DMS 273 (cell line): ENCODE measurements at regions not wholly inside any gene's neighbourhood (a gene's known extent, or its start where the extent isn't known, plus 50 kb on each side); places are given as distances from the start of the nearest gene placed in this dataset.

Source experiments
- DNase-seq: peaks from one replicate; lab custom pipeline; 2025; ENCODE audit not compliant: unreplicated experiment; lab: John Stamatoyannopoulos, UW

DNA sequence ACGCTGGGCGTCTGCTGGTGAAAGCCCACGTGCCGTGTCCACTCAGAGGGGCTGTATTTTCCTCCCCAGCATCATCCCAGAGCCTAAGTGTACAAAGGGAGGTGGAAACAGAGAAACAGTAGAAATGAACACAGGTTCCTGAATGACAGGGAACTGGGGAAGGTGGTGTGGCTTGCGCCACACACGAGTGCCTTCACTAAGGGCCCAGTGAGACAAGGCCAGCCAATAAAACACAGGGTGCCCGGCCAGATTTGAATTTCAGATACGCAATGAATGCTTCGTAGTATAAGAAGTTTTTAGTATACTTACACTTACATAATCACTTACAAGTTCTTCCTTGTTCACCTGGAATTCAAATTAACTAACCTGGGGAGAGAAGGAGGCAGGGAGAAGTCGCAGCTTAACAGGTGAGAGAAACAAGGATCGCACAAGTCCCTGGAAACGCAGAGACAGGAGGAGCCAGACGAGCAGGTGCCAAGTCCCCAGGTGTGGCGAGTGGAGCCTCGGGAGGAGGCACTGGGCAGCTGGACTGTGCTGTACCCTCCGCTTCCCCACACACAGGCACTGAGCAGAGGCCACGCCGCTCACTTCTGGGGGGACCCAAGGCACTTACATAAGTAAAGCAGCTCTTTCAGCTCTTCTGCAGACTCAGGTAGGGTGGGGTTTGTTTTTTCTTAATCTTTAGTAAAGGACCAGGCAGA is 105.2 kb upstream of the MGMT start:
- no peak for DNase-seq

DNA sequence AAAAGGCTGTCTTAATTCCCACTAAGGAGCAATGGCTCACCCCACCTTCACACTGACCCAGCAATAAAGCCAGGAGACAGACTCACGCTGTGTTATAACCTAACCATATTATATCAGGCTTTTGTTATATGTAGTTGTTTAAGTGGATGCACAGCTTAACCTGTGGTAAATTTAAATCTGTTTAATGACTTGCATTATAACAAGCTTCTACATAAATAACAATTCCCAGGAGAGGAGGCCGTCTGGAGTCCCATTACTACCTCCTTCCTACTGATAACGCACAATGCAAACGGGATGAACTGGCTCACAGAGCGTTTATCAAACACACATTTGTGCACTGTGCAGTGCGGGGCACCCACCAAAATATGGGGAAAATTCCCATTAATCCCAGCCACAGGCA is 102.1 kb upstream of the MGMT start:
- peak; percentile 8 for DNase-seq

DNA sequence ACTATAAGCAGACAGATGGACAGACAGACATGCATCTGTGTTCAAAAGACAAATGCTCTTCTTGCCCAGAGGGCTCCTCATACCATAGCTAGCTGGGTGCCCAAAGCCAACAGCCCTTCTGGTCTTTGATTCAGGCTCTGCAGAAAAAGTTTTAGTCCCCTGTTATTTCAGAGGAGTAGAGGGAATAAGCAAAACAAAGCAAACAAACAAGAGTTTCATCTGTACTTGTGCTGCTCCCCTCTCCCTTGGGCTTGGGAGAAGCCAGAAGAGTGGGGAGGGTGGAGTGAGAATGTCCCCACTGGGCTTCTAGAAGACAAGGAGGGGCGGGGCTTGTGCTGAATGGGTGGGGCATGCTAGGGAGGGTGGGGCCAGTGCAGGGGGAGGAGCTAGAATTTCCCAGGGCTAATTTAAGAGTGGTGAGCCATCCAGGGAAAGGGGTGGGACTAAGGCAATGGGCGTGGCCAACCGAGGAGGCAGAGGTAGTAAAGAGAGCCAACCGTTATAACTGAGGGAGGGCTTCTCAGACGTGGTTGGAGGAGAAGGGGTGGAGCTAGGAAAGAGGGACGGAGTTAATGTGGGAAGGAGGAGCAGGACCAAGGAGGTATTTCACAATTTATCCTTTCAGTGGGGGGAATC is 101.2 kb upstream of the MGMT start:
- DNase-seq: peak; percentile 10

DNA sequence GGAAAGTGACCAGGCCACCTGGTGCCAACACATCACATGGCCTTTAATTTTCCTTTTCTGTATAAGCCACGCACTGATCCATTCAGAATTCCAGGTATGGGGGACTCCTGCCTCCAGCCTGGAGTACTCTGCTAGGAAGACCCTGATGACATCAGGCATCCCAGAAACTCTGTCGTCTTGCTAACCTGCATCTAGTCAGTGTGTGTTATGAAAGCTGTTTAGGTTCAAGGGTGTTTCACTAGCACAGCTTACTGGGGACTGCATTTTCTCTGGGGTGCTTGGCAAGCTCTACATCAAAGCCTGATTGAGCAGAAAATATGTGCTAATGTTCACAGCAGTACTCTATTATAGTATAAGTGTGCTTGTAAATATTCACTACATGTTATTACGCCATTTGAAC is 100.6 kb upstream of the MGMT start:
- no peak for DNase-seq

DNA sequence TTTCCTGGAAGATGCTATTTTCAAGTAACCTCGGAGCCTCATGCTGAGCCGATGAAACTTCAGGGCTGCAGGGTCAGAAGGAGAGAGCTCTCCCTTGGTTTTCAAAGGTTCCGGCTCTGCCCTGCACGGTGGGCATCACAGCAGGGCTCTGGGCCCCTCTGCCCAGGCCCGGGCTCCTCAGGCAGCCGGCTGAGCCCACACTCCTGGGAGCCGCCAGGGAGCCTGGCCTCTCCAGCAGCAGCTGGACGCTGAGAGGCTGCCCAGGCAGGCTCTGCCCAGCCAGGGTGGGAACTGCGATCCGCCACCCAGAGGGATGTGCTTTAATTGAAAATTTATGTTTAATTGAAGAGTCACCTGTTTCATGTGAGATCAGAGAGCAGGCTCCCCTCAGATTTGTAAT is 97.5 kb upstream of the MGMT start:
- DNase-seq: no peak

DNA sequence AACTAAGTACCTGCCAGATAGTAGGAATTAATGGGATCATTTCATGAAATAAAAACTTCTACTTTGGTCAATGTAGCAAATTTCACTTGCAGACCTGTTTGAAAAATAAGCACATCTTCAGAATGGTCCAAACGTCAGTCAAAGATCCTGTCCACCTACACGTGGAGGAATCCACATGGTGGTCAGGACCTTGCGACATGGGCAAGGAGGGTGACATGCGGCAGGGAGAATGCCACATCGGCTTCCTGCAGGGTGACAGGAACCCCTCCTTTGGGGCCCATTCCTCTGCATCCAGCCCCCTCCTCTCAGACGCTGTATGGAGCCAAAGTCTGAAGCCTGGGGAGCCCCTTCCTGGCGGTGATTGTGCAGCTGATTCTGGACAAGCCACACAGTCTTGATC is 95.5 kb upstream of the MGMT start:
- no peak for DNase-seq

DNA sequence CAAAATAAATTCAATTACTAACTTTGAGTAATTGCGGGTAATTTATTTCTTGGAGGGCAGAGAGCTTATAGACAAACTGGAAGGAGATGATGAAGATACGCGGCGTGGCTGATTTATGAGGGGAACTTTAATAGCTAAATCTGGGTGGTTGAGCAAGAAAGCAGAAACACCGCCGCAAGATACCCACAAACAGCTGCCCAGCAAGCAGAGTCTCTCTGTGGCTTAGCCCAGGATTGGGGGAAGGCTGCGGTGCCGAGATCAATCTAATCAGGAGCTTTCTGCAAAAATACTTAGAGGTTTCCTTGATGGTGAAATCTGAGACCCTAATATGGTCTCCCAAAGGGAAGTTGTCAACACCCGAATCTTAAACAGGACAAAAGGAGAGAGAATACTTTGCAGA is 94.9 kb upstream of the MGMT start:
- no peak for DNase-seq

DNA sequence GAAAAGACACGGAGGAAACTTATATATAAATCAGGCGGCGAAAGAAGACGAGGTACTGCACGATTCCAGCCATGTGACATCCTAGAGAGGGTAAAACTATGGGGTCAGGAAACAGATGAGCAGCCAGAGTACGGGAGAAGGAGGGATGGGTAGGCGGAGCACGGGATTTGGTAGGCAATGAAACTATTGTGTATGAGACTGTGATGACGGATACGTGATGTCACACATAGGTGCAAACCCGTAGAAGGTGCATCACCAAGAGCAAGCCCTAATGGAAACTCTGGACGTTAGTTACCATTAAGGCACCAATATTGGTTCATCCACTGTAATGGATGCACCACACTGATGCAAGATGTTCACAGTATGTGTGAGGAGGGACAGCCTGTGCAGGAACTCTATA is 93.8 kb upstream of the MGMT start:
- no peak for DNase-seq

DNA sequence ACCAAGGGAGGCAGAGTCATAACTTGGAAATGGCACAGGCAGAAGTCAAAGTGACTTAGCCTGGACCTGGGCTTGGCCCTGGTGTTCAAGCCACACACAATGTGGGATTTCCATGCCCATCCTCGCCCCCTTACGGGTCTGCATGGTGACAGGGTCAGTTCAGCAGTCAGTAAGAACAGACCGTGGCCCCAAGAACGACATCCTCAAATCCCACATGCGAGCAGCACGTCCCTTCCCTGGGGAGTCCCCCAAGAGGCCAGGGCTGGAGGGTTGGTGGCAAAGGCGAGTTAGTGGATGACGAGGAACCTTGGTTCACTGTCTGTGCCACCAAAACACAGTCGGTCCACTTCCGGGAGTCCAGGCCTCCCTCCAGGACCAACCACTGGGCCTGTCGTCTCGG is 93.3 kb upstream of the MGMT start:
- DNase-seq: no peak

DNA sequence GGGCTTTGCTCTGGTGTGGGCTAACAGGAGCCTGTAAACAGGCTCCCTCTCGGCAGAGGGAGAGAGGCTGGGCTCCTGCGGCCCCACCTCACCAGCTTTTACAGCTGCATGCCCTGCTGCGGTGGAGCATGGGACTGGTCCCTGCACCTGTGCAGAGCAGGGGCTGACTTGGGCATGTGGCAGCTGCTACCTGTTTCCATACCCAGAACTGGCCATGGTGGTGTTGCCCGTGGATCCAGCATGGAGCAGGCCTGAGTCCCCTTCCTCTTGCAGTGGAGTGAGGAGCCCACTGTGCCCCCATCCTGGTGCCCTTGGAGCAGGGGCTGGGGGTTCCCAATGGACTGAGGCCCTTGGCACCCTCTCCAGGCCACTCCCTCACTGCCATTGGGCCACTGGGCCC is 91.9 kb upstream of the MGMT start:
- DNase-seq: no peak

DNA sequence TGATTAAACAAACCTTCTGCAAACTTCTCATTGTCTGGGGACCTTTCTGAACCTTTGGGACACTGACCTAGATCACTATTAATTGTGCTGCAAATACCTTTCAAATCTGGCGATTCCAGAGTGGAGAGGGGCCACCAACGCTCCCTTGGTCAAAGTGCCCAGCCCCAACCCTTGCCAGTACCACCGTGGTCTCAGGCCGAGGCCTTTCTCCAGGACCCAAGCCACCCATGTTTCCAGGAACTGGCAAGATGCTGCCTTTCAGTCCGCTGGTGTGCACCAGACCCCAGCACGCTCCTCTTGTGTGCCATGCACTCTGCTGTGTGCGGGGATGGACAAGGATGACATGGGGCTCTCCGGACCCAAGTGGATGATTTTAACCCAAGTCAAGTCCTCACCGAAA is 91.1 kb upstream of the MGMT start:
- no peak for DNase-seq

DNA sequence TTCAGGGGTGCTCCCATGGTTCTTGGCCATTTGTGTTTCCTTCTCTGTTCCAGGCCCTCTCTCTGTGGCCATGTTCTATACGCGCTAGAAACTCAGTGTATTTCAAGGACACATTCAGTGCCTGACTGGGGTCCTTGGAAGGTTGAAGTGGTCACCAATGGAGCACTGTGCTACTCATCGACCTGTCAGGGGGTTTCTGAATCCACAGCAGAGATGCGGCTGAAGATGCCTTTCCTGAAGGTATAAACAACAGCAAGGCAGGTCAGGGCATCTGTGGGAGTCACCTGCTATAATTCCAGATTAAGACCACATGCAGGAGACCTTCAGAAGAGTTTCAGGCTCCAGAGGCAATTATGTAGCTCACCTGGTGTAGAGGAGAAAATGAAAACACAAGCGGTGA is 86.8 kb upstream of the MGMT start:
- no peak for DNase-seq

DNA sequence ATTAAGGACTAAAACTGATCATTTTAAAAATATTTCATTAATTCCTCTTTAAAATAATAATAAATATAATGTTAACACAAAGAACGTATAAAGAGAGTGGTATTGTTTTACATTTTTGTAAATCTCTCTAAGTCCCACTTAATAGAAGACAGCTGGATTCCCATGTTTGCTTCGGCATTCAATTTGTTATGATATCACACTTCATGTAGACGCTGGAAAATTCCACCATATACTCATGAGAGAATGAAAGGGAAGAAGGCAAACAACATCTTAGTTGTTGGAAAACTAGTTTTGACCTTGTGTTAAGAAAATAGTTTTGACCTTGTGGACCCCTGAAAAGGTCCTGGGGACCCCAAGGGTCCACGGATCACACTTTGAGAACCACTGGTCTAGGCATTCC is 85.3 kb upstream of the MGMT start:
- DNase-seq: no peak

DNA sequence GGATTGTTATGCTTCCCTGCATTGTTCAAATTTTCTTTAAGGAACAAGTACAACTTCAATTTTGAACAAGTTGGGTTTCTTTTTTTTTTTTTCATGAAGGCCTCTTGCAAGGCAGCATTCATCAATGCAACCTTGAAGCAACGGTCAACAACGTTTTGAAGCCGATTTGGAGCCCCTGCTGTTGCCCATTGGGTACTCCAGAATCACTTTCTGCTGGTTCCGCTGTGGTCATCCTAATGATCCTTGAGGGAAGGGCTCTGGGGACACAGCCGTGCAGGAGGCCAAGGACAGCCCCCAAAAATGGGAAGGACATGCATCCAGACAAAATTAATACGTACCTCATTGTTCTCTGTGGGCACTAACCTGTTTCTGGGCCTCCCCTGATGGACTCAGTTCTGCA is 84.6 kb upstream of the MGMT start:
- no peak for DNase-seq

DNA sequence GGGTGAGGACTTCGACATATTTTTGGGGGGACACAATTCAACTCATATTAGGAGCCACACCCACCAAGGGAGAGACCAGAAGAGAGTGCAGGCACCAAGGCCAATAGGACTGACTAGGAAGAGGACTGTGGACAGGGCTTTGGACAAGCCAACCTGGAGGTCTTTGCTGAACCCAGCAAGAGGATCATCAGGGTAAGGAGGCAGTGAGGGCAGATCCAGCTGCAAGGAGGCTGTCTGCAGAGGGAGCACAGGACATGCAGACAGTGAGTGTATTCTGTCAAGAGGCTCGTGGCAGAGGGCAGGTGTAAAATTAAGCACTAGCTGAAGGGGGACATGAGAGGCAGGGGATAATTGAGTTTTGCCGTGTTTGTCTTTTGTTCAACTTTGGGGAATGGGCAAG is 83.4 kb upstream of the MGMT start:
- no peak for DNase-seq

DNA sequence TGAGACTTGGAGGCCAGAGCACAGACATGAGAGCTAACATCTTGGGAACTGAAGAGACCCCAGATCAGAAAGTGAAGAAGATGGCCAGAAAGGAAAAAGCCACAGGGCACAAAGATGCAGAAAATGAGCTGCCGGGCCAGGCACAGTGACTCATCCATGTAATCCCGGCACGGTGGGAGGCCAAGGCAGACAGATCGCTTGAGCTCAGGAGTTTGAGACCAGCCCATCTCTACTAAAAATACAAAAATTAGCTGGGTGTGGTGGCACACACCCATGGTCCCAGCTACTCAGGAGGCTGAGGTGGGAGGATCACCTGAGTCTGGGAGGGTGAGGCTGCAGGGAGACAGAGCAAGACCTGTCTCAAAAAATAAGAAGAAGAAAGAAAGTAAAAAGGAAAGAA is 81.4 kb upstream of the MGMT start:
- DNase-seq: no peak

DNA sequence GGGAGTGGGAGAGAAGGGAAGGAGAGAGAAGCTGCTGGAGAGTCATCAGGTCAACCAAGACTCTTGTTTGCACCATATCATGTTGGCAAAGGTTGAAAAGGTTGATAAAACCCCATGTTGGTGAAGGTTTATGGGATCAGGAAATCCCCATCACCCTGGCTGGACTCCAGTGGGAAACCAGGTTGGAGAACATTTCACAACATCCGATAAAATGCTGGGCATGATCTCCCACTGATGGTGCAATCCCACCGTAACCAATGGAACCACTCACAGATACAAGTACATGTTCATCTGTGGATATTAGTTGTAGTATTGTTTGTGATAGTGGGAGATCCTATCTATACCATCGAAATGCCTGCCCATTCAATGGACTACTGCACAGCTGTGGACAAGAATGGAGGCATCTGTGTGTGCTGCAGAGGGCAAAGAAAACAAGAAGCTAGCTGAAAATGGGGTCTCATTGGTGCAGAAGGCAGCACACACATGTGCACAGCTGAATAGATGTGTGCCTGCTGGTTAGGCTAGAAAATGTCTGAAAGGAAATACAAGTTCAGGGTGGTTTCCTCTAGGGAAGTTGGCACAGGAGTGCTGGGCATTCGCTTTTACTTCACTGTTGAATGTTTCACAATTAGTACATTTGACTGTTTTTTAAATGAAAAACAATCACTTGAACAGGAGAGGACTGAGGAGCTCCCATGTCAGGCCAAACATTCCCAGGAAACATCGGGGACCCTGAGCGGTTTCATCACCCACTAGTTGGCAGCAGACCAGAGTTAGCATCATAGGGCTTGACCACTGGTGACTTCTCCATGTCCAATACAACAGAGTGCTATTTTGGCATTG is 80.4 kb upstream of the MGMT start:
- DNase-seq: no peak

DNA sequence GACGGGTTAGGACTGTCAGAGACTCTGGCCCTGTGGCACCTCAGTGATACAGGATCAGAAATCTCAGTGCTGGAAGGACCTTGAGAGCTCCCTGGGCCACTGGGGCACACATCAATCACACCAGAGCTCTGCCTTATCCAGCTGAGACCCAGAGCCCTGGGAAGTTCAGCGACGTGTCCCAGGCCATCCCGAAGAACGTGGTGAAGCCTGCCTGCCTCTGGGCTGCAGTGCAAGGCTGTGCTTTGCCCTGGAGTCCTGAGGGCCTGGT is 79.8 kb upstream of the MGMT start:
- DNase-seq: no peak

DNA sequence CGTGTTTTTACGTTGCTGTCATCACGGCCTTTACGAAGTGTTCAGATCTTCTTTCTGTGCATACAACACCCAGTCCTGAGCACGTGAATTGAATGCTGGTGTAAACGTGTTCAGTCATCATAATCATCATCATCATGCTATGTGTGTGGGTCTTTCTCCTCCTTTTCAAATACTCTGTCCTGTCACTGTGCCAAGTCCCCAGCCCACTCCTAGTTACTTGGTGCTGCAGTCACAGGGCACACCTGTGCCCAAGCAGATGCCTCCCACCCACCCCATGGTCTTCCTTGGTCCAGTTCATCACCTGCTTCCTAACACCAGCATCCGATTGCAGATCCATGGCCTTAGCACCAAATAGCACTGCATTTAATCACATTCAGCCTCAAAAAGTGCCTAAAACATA is 78.6 kb upstream of the MGMT start:
- no peak for DNase-seq

DNA sequence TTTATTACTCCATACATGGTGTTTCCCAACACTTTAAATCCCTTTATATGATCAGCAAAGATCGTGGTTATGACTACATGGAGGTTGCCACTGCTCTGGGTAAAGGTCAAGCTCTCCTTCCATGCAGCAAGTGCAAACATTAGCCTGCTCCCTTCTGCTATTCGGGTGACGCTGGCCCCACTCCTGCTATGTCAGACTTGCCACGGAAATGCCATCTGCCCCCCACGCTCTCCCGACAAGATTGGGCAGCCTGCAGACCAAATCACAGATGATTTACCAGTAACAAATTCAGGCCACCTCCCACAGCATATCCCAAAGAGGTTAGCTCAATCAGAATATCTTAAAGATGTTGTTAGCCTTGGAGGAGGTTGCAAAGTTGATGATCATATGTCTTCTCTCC is 77.8 kb upstream of the MGMT start:
- no peak for DNase-seq

DNA sequence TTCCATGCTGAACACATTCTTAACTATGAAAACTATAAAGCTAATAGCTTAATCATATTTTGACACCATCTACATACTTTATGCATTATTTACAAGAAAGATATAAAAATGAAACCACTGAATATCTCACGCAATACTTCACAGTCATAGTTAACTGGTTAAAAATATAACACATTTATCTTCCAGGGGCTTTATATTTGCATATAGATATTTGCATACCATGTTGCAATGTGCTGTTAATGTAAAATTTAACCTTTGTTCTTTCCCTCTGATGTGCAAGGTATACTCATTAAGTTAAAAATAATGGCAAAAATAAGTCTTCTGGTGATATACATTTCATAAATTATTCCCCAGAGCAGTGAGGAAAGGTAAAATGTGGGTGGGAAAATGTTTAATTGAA is 76.9 kb upstream of the MGMT start:
- no peak for DNase-seq

DNA sequence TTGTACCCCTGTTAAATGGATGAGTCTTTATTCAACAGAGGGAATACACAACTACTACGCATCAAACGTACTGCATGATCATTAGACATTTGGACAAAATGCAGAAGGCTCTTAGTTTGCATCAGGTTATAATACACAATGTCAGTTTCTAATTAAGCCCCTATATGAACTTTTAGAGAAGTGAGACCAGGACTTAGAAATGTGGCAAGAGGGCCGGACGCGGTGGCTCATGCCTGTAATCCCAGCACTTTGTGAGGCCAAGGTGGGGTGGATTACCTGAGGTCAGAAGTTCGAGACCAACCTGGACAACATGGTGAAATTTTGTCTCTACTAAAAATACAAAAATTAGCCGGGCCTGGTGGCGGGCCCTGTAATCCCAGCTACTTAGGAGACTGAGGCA is 76.3 kb upstream of the MGMT start:
- DNase-seq: no peak

DNA sequence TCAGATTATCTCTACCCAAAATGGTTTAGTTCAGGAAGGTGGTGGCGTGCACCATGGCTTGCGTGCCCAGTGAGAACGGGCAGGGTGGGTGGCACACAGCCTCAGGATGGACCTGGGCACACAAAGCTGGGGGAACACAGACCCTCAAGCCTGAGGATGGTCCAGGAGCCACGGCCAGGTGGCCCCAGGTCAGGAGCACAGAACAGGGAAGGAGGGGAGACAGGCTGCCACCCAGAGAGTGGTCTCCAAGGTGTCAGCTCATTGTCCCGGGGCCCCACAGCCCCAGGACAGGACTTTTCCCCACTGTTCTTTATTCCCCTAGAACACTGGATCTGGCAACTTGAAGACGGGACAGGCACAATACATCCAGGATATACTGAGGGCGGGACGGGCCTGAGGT is 75.6 kb upstream of the MGMT start:
- DNase-seq: no peak
